ENCODE measurements at regions not wholly inside any gene's neighbourhood (a gene's known extent, or its start where the extent isn't known, plus 50 kb on each side); places are given as distances from the start of the nearest gene placed in this dataset.

DNA sequence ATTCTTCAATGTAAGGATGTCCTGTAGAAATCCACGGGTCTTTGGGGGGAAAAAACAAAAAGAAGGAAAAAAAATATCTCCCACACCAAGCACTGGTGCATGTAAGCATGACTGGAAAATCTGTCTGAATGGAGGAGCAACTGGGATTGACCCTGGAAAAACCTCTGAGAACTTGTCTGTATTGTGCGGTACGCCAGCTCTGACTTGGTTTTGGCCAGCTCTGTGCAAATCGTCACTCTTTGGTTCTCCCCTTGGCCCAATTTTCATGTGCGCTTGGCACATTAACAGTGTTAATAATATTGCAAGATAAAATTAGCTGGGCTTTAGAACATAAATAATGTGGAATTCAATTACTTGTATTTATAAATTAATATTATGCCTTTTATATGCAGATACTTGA, 231.2 kb upstream of the HAND2 start:
- DNase-seq (ENCODE audit: low spot score), result no peak
- Mint-ChIP-seq H3K4me1 (ENCODE audit: low read depth) (no peaks in the 10 kb centered on the region), H3K4me3 (ENCODE audit: unreplicated experiment) (no peak overlapping the region), H3K27ac (ENCODE audit: unreplicated experiment) (no peak overlapping the region), H3K27me3 (ENCODE audit: low read depth) (peaks cover 9% of the 10 kb centered on the region), H3K36me3 (ENCODE audit: low read depth) (no peaks in the 10 kb centered on the region), H3K9me3 (ENCODE audit: low read depth) (no peaks in the 10 kb centered on the region)
- no peak for TF ChIP-seq CTCF (IDR thresholded peaks at IDR 0.05)

- Mint-ChIP-seq H3K27ac (ENCODE audit: unreplicated experiment) (no peak overlapping the region), H3K4me1 (ENCODE audit: low read depth) (no peaks in the 10 kb centered on the region), H3K36me3 (ENCODE audit: low read depth) (no peaks in the 10 kb centered on the region), H3K27me3 (ENCODE audit: low read depth) (peaks cover 11% of the 10 kb centered on the region), H3K9me3 (ENCODE audit: low read depth) (no peaks in the 10 kb centered on the region), H3K4me3 (ENCODE audit: unreplicated experiment) (no peak overlapping the region)
- TF ChIP-seq CTCF (IDR thresholded peaks at IDR 0.05), result no peak
- no peak for DNase-seq (ENCODE audit: low spot score)
Observed at GRCh38 chr4:173758132-173758531, 228.1 kb upstream of the HAND2 start.

DNA sequence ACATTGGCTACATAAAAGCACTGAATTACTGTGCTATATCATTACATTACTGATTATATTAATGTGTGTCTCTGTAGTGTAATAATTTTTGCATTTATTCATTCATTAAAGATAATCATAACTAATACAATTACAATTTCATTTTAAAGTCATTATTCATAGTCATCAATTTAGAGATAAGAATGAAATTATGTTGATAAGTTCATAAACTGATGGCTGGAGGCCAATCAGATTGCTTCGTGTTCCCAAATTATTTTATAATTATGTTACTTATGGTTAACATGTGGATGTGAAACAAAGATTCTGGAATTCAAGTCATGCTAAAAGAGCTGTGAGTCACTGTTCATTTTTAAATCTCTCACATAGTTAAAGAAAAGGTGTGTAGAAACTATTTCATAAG, 223.4 kb upstream of the HAND2 start:
- peaks cover 9% of the 10 kb centered on the region for H3K27me3 Mint-ChIP-seq (ENCODE audit: low read depth)
- no peaks in the 10 kb centered on the region for H3K4me1 Mint-ChIP-seq (ENCODE audit: low read depth)
- no peaks in the 10 kb centered on the region for H3K36me3 Mint-ChIP-seq (ENCODE audit: low read depth)
- H3K4me3 Mint-ChIP-seq (ENCODE audit: unreplicated experiment), result no peak overlapping the region
- no peak for TF ChIP-seq CTCF (IDR thresholded peaks at IDR 0.05)
- no peak for DNase-seq (ENCODE audit: low spot score)
- H3K27ac Mint-ChIP-seq (ENCODE audit: unreplicated experiment), result no peak overlapping the region
- no peaks in the 10 kb centered on the region for H3K9me3 Mint-ChIP-seq (ENCODE audit: low read depth)

- H3K27ac Mint-ChIP-seq (ENCODE audit: unreplicated experiment), result no peak overlapping the region
- H3K27me3 Mint-ChIP-seq (ENCODE audit: low read depth), result peaks cover 9% of the 10 kb centered on the region
- no peak overlapping the region for H3K4me3 Mint-ChIP-seq (ENCODE audit: unreplicated experiment)
- H3K4me1 Mint-ChIP-seq (ENCODE audit: low read depth), result no peaks in the 10 kb centered on the region
- no peaks in the 10 kb centered on the region for H3K36me3 Mint-ChIP-seq (ENCODE audit: low read depth)
- DNase-seq (ENCODE audit: low spot score), result no peak
- no peaks in the 10 kb centered on the region for H3K9me3 Mint-ChIP-seq (ENCODE audit: low read depth)
- peak; percentile 60 for TF ChIP-seq CTCF (IDR thresholded peaks at IDR 0.05)
Observed at GRCh38 chr4:173752610-173753230, 222.7 kb upstream of the HAND2 start.

DNA sequence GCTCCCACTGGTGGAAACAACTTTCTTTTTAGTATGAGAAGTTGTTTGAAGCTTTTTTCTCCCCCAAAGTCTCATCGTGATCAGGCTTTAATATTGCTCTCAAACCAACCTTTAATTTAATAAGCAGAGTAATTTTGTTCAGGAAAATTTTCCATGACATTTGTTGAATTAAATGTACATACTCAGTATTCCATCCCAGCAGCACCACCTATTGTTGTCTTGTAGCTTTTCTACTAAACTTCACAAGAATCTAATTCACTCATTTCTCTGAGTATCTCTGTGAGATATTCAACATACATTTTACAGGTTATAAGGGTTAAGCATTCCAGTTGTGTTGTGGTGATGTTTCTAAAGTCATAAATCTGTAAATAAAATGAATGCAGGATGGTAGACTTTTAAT, 218.3 kb upstream of the HAND2 start:
- H3K4me1 Mint-ChIP-seq (ENCODE audit: low read depth), result no peaks in the 10 kb centered on the region
- no peaks in the 10 kb centered on the region for H3K36me3 Mint-ChIP-seq (ENCODE audit: low read depth)
- no peak for DNase-seq (ENCODE audit: low spot score)
- no peaks in the 10 kb centered on the region for H3K9me3 Mint-ChIP-seq (ENCODE audit: low read depth)
- TF ChIP-seq CTCF (IDR thresholded peaks at IDR 0.05), result peak; percentile 20
- H3K4me3 Mint-ChIP-seq (ENCODE audit: unreplicated experiment), result no peak overlapping the region
- H3K27me3 Mint-ChIP-seq (ENCODE audit: low read depth), result peaks cover 10% of the 10 kb centered on the region
- H3K27ac Mint-ChIP-seq (ENCODE audit: unreplicated experiment), result no peak overlapping the region

All from chondrocyte (in vitro differentiated cells).